IMR-90 (cell line): ENCODE measurements at regions not wholly inside any gene's neighbourhood (a gene's known extent, or its start where the extent isn't known, plus 50 kb on each side); places are given as distances from the start of the nearest gene placed in this dataset.

Source experiments
- ATAC-seq: fragments of 200-7000 bp; cut with Tn5 transposase; 2 replicates; pipeline ENCODE4 v1.9.1; 2020; ENCODE audit warnings: low read depth, mild to moderate bottlenecking, moderate library complexity
- BruUV-seq: library from RNA; stranded (reverse); fragments of 400-500 nt; replicated peaks from 2 replicates; lab custom pipeline; 2021; lab: Mats Ljungman, UMichigan
- CTCF ChIA-PET: fragments of 300-600 bp; formaldehyde crosslinking; extraction: SDS; loops from one replicate; lab custom pipeline; 2021; ENCODE audit warnings: antibody characterized with exemption; lab: Yijun Ruan, JAX
- POLR2A ChIA-PET: fragments of 300-600 bp; sonication (Branson Sonifier 250); formaldehyde crosslinking; loops from one replicate; lab custom pipeline; 2022; ENCODE audit warnings: antibody characterized with exemption; ENCODE audit not compliant: unreplicated experiment; lab: Charles Lee
- DNase-seq: peaks from one replicate; pipeline ENCODE4 v3.0.0; 2013
- H2AFZ ChIP-seq: replicated peaks from 2 replicates; pipeline ENCODE3; 2013; ENCODE audit warnings: low read length, mild to moderate bottlenecking; ENCODE audit not compliant: poor library complexity
- H2AK5ac ChIP-seq: 2 replicates; pipeline ENCODE4 v1.6.1; 2013; ENCODE audit warnings: low read depth, low read length, inconsistent platforms
- H2AK9ac ChIP-seq: replicated peaks from 2 replicates; pipeline ENCODE3; 2013; ENCODE audit warnings: mild to moderate bottlenecking, low read depth, low read length, moderate library complexity; ENCODE audit not compliant: poor library complexity
- H2BK120ac ChIP-seq: 2 replicates; pipeline ENCODE4 v1.6.1; 2013; ENCODE audit warnings: low read depth, low read length, inconsistent platforms
- H2BK15ac ChIP-seq: 3 replicates; pipeline ENCODE4 v1.6.1; 2013; ENCODE audit warnings: low read depth, low read length, inconsistent platforms
- H2BK20ac ChIP-seq: 2 replicates; pipeline ENCODE4 v1.6.1; 2013; ENCODE audit warnings: low read depth, mild to moderate bottlenecking, inconsistent platforms, low read length, moderate library complexity
- H2BK5ac ChIP-seq: 2 replicates; pipeline ENCODE4 v1.6.1; 2013; ENCODE audit warnings: mild to moderate bottlenecking, low read depth, low read length, inconsistent platforms; ENCODE audit not compliant: poor library complexity, severe bottlenecking
- H3K14ac ChIP-seq: replicated peaks from 2 replicates; pipeline ENCODE4 v1.6.1; 2013; ENCODE audit warnings: low read depth, low read length, inconsistent platforms
- H3K18ac ChIP-seq: 2 replicates; pipeline ENCODE4 v1.6.1; 2013; ENCODE audit warnings: low read depth, low read length, control low read depth
- H3K23ac ChIP-seq: 2 replicates; pipeline ENCODE4 v1.6.1; 2013; ENCODE audit warnings: low read depth, low read length, inconsistent platforms
- H3K27ac ChIP-seq: 2 replicates; pipeline ENCODE4 v1.5.1; 2013; ENCODE audit warnings: mild to moderate bottlenecking, control low read depth, low read length; ENCODE audit not compliant: insufficient read depth
- H3K27me3 ChIP-seq: 2 replicates; pipeline ENCODE4 v1.6.1; 2013; ENCODE audit warnings: low read length; ENCODE audit not compliant: control insufficient read depth, insufficient read depth
- H3K36me3 ChIP-seq: 2 replicates; pipeline ENCODE4 v1.6.1; 2013; ENCODE audit warnings: low read length, mixed read lengths; ENCODE audit not compliant: control insufficient read depth, insufficient read depth
- H3K4ac ChIP-seq: 2 replicates; pipeline ENCODE4 v1.6.1; 2013; ENCODE audit warnings: low read depth, low read length, inconsistent platforms
- H3K4me1 ChIP-seq: 2 replicates; pipeline ENCODE4 v1.6.1; 2013; ENCODE audit warnings: low read length, mixed read lengths; ENCODE audit not compliant: control insufficient read depth, insufficient read depth
- H3K4me2 ChIP-seq: 2 replicates; pipeline ENCODE4 v1.6.1; 2013; ENCODE audit warnings: low read depth, mild to moderate bottlenecking, control low read depth, low read length, moderate library complexity
- H3K4me3 ChIP-seq: 2 replicates; pipeline ENCODE4 v1.5.1; 2013; ENCODE audit warnings: low read depth, mild to moderate bottlenecking, control low read depth, low read length, moderate library complexity; ENCODE audit not compliant: insufficient read depth
- H3K56ac ChIP-seq: 2 replicates; pipeline ENCODE4 v1.6.1; 2013; ENCODE audit warnings: low read length, inconsistent platforms; ENCODE audit not compliant: insufficient read depth; ENCODE audit errors: extremely low read depth
- H3K79me1 ChIP-seq, 2 experiments: 2 replicates each; pipeline ENCODE4 v1.6.1; 2013; ENCODE audit warnings: low read length in 2 of 2, inconsistent platforms in 1 of 2, low read depth in 1 of 2
- H3K9ac ChIP-seq: 2 replicates; pipeline ENCODE4 v1.6.1; 2013; ENCODE audit warnings: low read depth, low read length, control low read depth
- H3K9me1 ChIP-seq: 2 replicates; pipeline ENCODE4 v1.6.1; 2013; ENCODE audit warnings: low read length, inconsistent platforms; ENCODE audit not compliant: insufficient read depth
- H3K9me3 ChIP-seq: 2 replicates; pipeline ENCODE4 v1.6.1; 2013; ENCODE audit warnings: low read length; ENCODE audit not compliant: control insufficient read depth, insufficient read depth
- H4K20me1 ChIP-seq: 2 replicates; pipeline ENCODE4 v1.6.1; 2013; ENCODE audit warnings: low read length, inconsistent platforms; ENCODE audit not compliant: insufficient read depth
- H4K5ac ChIP-seq: 2 replicates; pipeline ENCODE4 v1.6.1; 2013; ENCODE audit warnings: mild to moderate bottlenecking, low read depth, low read length, control low read depth
- H4K8ac ChIP-seq, 2 experiments: 2 replicates each; pipeline ENCODE4 v1.6.1; 2013; ENCODE audit warnings: low read depth in 2 of 2, low read length in 2 of 2, control low read depth in 1 of 2, inconsistent platforms in 1 of 2
- H4K91ac ChIP-seq: 2 replicates; pipeline ENCODE4 v1.6.1; 2013; ENCODE audit warnings: low read depth, low read length, inconsistent platforms; ENCODE audit not compliant: insufficient read depth
- BHLHE40 ChIP-seq: fragments of 150-350 bp; IDR thresholded peaks from 2 replicates; pipeline ENCODE4 v1.6.1; 2016; ENCODE audit warnings: mild to moderate bottlenecking, low read depth, low read length
- FOS ChIP-seq: fragments of 150-350 bp; IDR thresholded peaks from 2 replicates; pipeline ENCODE4 v1.6.1; 2016; ENCODE audit warnings: low read depth, low read length
- MAFK ChIP-seq: IDR thresholded peaks from 2 replicates; pipeline ENCODE4 v1.6.1; 2012; ENCODE audit warnings: low read depth, low read length, improper control_type of control experiment
- MAZ ChIP-seq: IDR thresholded peaks from 2 replicates; pipeline ENCODE4 v1.6.1; 2012; ENCODE audit warnings: low read depth, mild to moderate bottlenecking, low read length, improper control_type of control experiment, moderate library complexity, borderline replicate concordance
- MXI1 ChIP-seq: IDR thresholded peaks from 2 replicates; pipeline ENCODE4 v1.6.1; 2012; ENCODE audit warnings: low read depth, mild to moderate bottlenecking, low read length, moderate library complexity, borderline replicate concordance
- NFE2L2 ChIP-seq: fragments of 150-350 bp; IDR thresholded peaks from 2 replicates; pipeline ENCODE4 v1.6.1; 2016; ENCODE audit warnings: low read depth, mild to moderate bottlenecking, low read length
- POLR2A ChIP-seq: IDR thresholded peaks from 2 replicates; pipeline ENCODE4 v1.6.1; 2012; ENCODE audit warnings: mild to moderate bottlenecking, low read depth, low read length
- RCOR1 ChIP-seq: IDR thresholded peaks from 2 replicates; pipeline ENCODE4 v1.6.1; 2012; ENCODE audit warnings: mild to moderate bottlenecking, low read length, improper control_type of control experiment; ENCODE audit not compliant: insufficient replicate concordance
- RFX5 ChIP-seq: IDR thresholded peaks from 2 replicates; pipeline ENCODE4 v1.8.0; 2012; ENCODE audit warnings: low read depth, mild to moderate bottlenecking, low read length, moderate library complexity
- dilution Hi-C: fragments of 300-500 bp; cut with HindIII; formaldehyde crosslinking; loops from one replicate; pipeline ENCODE4 v1.14.3; 2018; ENCODE audit warnings: low sequenced_read_pairs; ENCODE audit not compliant: unreplicated experiment
- in situ Hi-C: fragments of 300-500 bp; cut with MboI; formaldehyde crosslinking; loops from 3 replicates; pipeline ENCODE4 v1.14.3; 2019; ENCODE audit warnings: low sequenced_read_pairs, inconsistent platforms, mixed read lengths
- intact Hi-C: fragments of 100-400 bp; cut with micrococcal nuclease; formaldehyde crosslinking; loops from 2 replicates; pipeline ENCODE4 v1.10.0; 2022
- TF ChIP-seq, protein P1 (sequence below): conservative IDR thresholded peaks from 2 replicates; pipeline ENCODE4 v1.5.1; 2012; ENCODE audit warnings: mild to moderate bottlenecking, low read depth, low read length, improper control_type of control experiment
- TF ChIP-seq, protein P2 (sequence below): fragments of 150-350 bp; IDR thresholded peaks from 2 replicates; pipeline ENCODE4 v1.6.1; 2016; ENCODE audit warnings: low read depth, mild to moderate bottlenecking, low read length, moderate library complexity, borderline replicate concordance

DNA sequence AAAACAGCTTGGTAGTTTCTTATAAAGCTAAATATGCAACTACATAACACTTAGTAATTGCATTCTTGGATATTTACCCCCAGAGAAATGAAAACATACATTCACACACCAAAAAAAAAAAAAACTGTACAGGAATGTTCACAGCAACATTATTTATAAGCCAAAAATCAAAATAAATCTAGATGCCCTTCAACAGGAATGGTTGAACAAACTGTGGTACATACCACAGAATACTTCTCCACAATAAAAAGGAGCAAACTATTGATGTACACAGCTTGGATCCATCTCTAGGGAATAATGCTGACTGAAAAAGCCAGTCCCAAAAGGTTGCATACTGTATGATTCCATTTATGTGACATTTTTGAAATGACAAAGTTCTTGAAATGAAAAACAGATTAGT, 62.1 kb upstream of the SLC38A4 start:
- no peak overlapping the region for H4K8ac ChIP-seq
- H3K4me1 ChIP-seq = peaks cover 6% of the 10 kb centered on the region
- H3K9me1 ChIP-seq = no peaks in the 10 kb centered on the region
- no peaks in the 10 kb centered on the region for H3K79me1 ChIP-seq
- TF ChIP-seq NFE2L2 (no peak), POLR2A (no peak), FOS (no peak), MAZ (no peak), MXI1 (no peak), MAFK (no peak), RFX5 (no peak), BHLHE40 (no peak), RCOR1 (no peak)
- TF ChIP-seq, protein P1, sequence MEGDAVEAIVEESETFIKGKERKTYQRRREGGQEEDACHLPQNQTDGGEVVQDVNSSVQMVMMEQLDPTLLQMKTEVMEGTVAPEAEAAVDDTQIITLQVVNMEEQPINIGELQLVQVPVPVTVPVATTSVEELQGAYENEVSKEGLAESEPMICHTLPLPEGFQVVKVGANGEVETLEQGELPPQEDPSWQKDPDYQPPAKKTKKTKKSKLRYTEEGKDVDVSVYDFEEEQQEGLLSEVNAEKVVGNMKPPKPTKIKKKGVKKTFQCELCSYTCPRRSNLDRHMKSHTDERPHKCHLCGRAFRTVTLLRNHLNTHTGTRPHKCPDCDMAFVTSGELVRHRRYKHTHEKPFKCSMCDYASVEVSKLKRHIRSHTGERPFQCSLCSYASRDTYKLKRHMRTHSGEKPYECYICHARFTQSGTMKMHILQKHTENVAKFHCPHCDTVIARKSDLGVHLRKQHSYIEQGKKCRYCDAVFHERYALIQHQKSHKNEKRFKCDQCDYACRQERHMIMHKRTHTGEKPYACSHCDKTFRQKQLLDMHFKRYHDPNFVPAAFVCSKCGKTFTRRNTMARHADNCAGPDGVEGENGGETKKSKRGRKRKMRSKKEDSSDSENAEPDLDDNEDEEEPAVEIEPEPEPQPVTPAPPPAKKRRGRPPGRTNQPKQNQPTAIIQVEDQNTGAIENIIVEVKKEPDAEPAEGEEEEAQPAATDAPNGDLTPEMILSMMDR = no peak
- TF ChIP-seq, protein P2, sequence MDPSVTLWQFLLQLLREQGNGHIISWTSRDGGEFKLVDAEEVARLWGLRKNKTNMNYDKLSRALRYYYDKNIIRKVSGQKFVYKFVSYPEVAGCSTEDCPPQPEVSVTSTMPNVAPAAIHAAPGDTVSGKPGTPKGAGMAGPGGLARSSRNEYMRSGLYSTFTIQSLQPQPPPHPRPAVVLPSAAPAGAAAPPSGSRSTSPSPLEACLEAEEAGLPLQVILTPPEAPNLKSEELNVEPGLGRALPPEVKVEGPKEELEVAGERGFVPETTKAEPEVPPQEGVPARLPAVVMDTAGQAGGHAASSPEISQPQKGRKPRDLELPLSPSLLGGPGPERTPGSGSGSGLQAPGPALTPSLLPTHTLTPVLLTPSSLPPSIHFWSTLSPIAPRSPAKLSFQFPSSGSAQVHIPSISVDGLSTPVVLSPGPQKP = no peak
- H3K56ac ChIP-seq = no peak overlapping the region
- H3K23ac ChIP-seq = no peak overlapping the region
- H3K27ac ChIP-seq = no peak overlapping the region
- H2BK20ac ChIP-seq = no peak overlapping the region
- no peak overlapping the region for H3K18ac ChIP-seq
- H2BK5ac ChIP-seq = no peak overlapping the region
- no peak overlapping the region for H3K4ac ChIP-seq
- H4K5ac ChIP-seq = no peak overlapping the region
- in situ Hi-C loops (no loop called here), intact Hi-C loops (no loop called here), dilution Hi-C loops (no loop called here)
- no peaks in the 10 kb centered on the region for H3K27me3 ChIP-seq
- H3K4me2 ChIP-seq = no peak overlapping the region
- H3K36me3 ChIP-seq = no peaks in the 10 kb centered on the region
- ATAC-seq (peak; percentile 31), DNase-seq (no peak)
- ChIA-PET CTCF (interaction anchor here (0.6 to 2.0 kb wide), 2 partner anchors 14 to 502 kb away, joined by 3 to 5 read pairs; no protein-coding TSS in a partner anchor), POLR2A (no interaction called here)
- H2AFZ ChIP-seq = no peak overlapping the region
- no peaks in the 10 kb centered on the region for H3K9me3 ChIP-seq
- BruUV-seq = no TSS peak
- no peak overlapping the region for H2AK9ac ChIP-seq
- H3K9ac ChIP-seq = no peak overlapping the region
- H2BK15ac ChIP-seq = no peak overlapping the region
- no peak overlapping the region for H2AK5ac ChIP-seq
- no peak overlapping the region for H3K14ac ChIP-seq
- H4K20me1 ChIP-seq = no peaks in the 10 kb centered on the region
- no peak overlapping the region for H3K4me3 ChIP-seq
- H4K91ac ChIP-seq = no peak overlapping the region
- H2BK120ac ChIP-seq = no peak overlapping the region
